DOHH2 (cell line): ENCODE measurements at regions not wholly inside any gene's neighbourhood (a gene's known extent, or its start where the extent isn't known, plus 50 kb on each side); places are given as distances from the start of the nearest gene placed in this dataset.

ENCODE experiments used
- EZH2phosphoT487 ChIP-seq: fragments of 200-600 bp; sonication (generic); IDR thresholded peaks from 2 replicates; pipeline ENCODE4 v1.6.1; 2017; ENCODE audit warnings: borderline replicate concordance, mild to moderate bottlenecking, antibody characterized with exemption, low read length, moderate library complexity, mixed read lengths
- TF ChIP-seq, protein P1 (sequence below): fragments of 200-600 bp; sonication (generic); IDR thresholded peaks from one replicate; pipeline ENCODE4 v1.5.1; 2014; ENCODE audit warnings: antibody characterized with exemption, mild to moderate bottlenecking, low read depth, low read length; ENCODE audit not compliant: poor library complexity, severe bottlenecking

DNA sequence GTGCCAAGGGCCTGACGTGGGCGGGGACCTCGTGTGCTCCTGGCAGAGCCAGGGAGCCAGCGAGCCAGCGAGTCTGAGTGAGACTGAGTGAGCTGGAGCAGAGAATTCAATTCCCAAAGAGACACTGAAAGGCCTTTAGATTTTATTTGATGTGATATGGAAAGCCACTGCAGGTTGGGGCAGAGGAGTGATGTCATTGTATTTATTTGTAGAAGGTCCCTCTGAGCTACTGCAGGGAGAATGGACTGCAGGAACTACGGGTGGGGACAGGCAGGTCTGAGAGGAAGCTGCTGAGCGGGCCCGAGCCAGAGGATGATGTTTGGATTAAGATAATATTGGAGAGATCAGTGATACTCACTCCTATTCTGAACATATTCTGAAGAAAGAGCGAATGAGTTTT lies 445.8 kb upstream of the ANKRD30A start:
- TF ChIP-seq, protein P1, sequence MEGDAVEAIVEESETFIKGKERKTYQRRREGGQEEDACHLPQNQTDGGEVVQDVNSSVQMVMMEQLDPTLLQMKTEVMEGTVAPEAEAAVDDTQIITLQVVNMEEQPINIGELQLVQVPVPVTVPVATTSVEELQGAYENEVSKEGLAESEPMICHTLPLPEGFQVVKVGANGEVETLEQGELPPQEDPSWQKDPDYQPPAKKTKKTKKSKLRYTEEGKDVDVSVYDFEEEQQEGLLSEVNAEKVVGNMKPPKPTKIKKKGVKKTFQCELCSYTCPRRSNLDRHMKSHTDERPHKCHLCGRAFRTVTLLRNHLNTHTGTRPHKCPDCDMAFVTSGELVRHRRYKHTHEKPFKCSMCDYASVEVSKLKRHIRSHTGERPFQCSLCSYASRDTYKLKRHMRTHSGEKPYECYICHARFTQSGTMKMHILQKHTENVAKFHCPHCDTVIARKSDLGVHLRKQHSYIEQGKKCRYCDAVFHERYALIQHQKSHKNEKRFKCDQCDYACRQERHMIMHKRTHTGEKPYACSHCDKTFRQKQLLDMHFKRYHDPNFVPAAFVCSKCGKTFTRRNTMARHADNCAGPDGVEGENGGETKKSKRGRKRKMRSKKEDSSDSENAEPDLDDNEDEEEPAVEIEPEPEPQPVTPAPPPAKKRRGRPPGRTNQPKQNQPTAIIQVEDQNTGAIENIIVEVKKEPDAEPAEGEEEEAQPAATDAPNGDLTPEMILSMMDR = no peak
- TF ChIP-seq EZH2phosphoT487 = no peak
